ENCODE measurements at regions not wholly inside any gene's neighbourhood (a gene's known extent, or its start where the extent isn't known, plus 50 kb on each side); places are given as distances from the start of the nearest gene placed in this dataset.

DNA sequence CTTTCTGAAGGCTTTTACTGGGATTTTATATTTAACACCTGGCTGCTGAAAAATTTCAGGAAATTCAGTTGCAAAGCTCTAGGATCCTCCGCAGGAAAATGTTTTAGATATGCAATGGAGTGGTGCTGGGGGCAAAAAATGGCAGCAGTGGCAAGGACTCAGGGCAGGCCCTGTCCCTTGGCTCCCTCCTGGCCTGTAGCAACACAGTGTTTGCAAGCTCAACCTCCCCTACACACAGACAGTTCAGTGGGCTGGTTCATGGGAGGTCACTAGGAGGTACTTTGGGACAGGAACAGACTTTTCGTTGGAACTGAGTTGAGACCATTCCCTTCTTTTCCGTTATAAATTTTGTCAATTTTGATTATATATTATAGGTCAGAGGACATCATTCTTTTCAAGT lies 270.4 kb downstream of the ADAMTS20 start:
- ATAC-seq (ENCODE audit: low read depth) (no peak), DNase-seq (no peak)
- H3K4me3 Mint-ChIP-seq = no peak overlapping the region
- H3K36me3 Mint-ChIP-seq = no peaks in the 10 kb centered on the region
- H3K9me3 Mint-ChIP-seq = no peaks in the 10 kb centered on the region
- no peaks in the 10 kb centered on the region for H3K27me3 Mint-ChIP-seq
- no peaks in the 10 kb centered on the region for H3K4me1 Mint-ChIP-seq
- POLR2A ChIA-PET = no interaction called here
- no peak overlapping the region for H3K27ac Mint-ChIP-seq

DNA sequence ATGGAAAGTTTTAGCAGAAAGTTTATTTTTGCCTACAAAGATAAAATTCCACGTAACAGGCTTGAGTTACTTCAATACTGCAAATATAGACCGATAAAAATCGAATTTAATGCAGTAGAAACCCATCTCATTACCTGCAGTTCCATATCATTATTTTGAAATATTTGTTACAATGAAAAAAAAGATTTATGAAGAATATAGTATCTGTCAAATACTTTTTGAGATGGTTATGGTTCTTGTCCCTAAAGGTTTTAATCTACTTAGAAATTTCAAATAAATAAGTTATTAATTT lies 273.5 kb downstream of the ADAMTS20 start:
- H3K4me3 Mint-ChIP-seq = no peak overlapping the region
- H3K36me3 Mint-ChIP-seq = no peaks in the 10 kb centered on the region
- no peaks in the 10 kb centered on the region for H3K27me3 Mint-ChIP-seq
- no peaks in the 10 kb centered on the region for H3K4me1 Mint-ChIP-seq
- POLR2A ChIA-PET = no interaction called here
- no peaks in the 10 kb centered on the region for H3K9me3 Mint-ChIP-seq
- ATAC-seq (ENCODE audit: low read depth) (no peak), DNase-seq (no peak)
- H3K27ac Mint-ChIP-seq = no peak overlapping the region

GRCh38 chr12:43277651-43278540 lies 274.1 kb downstream of the ADAMTS20 start:
- Mint-ChIP-seq H3K4me3 (no peak overlapping the region), H3K36me3 (no peaks in the 10 kb centered on the region), H3K4me1 (no peaks in the 10 kb centered on the region), H3K9me3 (no peaks in the 10 kb centered on the region), H3K27me3 (no peaks in the 10 kb centered on the region), H3K27ac (no peak overlapping the region)
- ATAC-seq (ENCODE audit: low read depth) = no peak
- DNase-seq = no peak
- POLR2A ChIA-PET = no interaction called here

DNA sequence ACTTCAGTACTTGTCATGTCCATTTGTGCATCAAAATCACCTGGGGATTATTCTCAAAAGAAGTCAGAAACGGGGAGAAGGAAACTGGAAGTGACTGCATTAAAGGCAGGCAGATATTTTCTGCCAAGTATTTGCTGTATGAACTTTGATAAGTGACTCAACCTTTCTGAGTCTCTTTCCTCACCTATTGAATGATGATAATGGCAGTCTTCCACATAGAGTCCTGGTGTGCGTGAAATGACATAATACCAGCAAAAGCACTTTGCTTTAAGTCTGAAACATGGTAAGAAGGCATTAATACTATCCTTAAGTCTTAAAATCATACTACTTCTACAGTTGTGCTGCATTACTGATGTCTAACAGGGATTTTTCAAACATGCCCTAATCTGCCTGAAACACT lies 278.5 kb downstream of the ADAMTS20 start:
- ATAC-seq (ENCODE audit: low read depth) (no peak), DNase-seq (no peak)
- no peaks in the 10 kb centered on the region for H3K36me3 Mint-ChIP-seq
- H3K27ac Mint-ChIP-seq = no peak overlapping the region
- H3K27me3 Mint-ChIP-seq = no peaks in the 10 kb centered on the region
- no peaks in the 10 kb centered on the region for H3K9me3 Mint-ChIP-seq
- H3K4me1 Mint-ChIP-seq = no peaks in the 10 kb centered on the region
- no peak overlapping the region for H3K4me3 Mint-ChIP-seq
- POLR2A ChIA-PET = no interaction called here

DNA sequence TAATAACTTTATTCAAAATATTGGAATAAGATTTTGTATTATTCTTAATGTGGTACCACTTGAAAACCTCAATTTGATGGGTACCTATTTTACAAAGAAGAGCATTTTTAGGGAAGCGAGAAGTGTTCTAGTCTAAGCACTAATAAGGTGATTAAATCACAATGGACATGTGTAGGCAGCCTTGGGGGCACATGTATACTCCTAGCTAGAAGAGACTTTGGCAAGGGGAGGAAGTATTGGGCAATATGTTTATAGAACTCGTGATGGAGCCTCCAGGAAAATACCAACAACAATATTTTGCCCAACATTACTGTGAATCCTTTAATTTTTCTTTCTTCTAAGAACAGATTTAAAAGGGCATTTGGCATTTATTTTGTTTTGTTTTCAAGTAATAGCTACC lies 280.3 kb downstream of the ADAMTS20 start:
- H3K27me3 Mint-ChIP-seq = no peaks in the 10 kb centered on the region
- H3K4me1 Mint-ChIP-seq = no peaks in the 10 kb centered on the region
- ATAC-seq (ENCODE audit: low read depth) (no peak), DNase-seq (no peak)
- H3K36me3 Mint-ChIP-seq = no peaks in the 10 kb centered on the region
- H3K27ac Mint-ChIP-seq = no peak overlapping the region
- H3K9me3 Mint-ChIP-seq = no peaks in the 10 kb centered on the region
- POLR2A ChIA-PET = no interaction called here
- no peak overlapping the region for H3K4me3 Mint-ChIP-seq

DNA sequence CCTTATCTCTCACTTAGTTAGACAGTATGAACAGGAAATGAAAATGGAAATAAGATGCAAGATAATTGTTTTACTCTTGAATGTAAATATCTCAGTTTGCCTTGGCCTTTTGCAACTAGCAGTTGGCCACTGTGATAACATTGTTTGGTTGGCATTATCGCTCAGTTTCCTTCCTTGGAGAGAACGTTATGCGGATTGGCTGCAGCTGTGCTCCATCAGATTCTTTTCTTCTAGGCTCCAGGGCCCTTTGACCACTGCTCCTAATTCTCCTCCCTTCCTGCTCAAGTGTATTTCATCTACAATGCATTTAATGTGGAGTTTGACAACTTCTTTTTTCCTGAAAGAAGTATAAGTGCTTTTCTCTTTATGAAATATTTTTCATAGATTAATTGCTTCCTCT lies 284.2 kb downstream of the ADAMTS20 start:
- Mint-ChIP-seq H3K27ac (no peak overlapping the region), H3K36me3 (no peaks in the 10 kb centered on the region), H3K4me3 (no peak overlapping the region), H3K27me3 (no peaks in the 10 kb centered on the region), H3K4me1 (no peaks in the 10 kb centered on the region), H3K9me3 (no peaks in the 10 kb centered on the region)
- POLR2A ChIA-PET = no interaction called here
- DNase-seq (no peak), ATAC-seq (ENCODE audit: low read depth) (no peak)

- Mint-ChIP-seq H3K36me3 (no peaks in the 10 kb centered on the region), H3K4me1 (no peaks in the 10 kb centered on the region)
These were observed 290.3 kb downstream of the ADAMTS20 start for GRCh38 chr12:43261701-43262100.

GRCh38 chr12:43255522-43256111 lies 296.4 kb downstream of the ADAMTS20 start:
- no peak for DNase-seq
- Mint-ChIP-seq H3K4me1 (no peaks in the 10 kb centered on the region), H3K9me3 (no peaks in the 10 kb centered on the region), H3K27ac (no peak overlapping the region), H3K36me3 (no peaks in the 10 kb centered on the region), H3K27me3 (no peaks in the 10 kb centered on the region), H3K4me3 (no peak overlapping the region)
- no peak for ATAC-seq (ENCODE audit: low read depth)
- POLR2A ChIA-PET = no interaction called here

More at GRCh38 chr12:43261701-43262100, 290.3 kb downstream of the ADAMTS20 start:
- Mint-ChIP-seq H3K27me3 (no peaks in the 10 kb centered on the region), H3K9me3 (no peaks in the 10 kb centered on the region), H3K27ac (no peak overlapping the region), H3K4me3 (no peak overlapping the region)
- ATAC-seq (ENCODE audit: low read depth) (no peak), DNase-seq (no peak)
- POLR2A ChIA-PET = no interaction called here

DNA sequence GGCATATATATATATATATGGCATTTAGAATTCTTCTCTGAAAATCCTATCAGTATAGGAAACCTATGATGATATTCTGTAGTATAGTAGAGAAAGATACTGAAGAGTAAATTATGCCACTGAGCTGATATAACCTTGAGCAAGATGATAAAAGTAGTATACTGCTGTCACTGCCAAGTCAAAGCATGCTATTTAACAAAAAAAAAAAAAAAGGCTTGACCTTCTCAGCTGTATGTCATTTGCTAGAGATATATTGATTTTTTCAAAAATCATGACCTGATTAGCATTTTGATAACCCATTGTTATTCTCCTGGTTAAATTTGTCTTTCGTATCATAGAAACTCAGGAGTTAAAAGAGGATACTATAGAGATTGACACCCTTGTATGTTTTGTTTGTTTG lies 299.4 kb downstream of the ADAMTS20 start:
- POLR2A ChIA-PET = no interaction called here

GRCh38 chr12:43245947-43246346 lies 306.1 kb downstream of the ADAMTS20 start:
- no peaks in the 10 kb centered on the region for H3K27me3 Mint-ChIP-seq
- no peak for ATAC-seq (ENCODE audit: low read depth)
- H3K4me1 Mint-ChIP-seq = no peaks in the 10 kb centered on the region
- DNase-seq = no peak
- no peaks in the 10 kb centered on the region for H3K36me3 Mint-ChIP-seq
- POLR2A ChIA-PET = no interaction called here
- H3K9me3 Mint-ChIP-seq = no peaks in the 10 kb centered on the region
- no peak overlapping the region for H3K4me3 Mint-ChIP-seq
- H3K27ac Mint-ChIP-seq = no peak overlapping the region

More for the DNA sequence above, 299.4 kb downstream of the ADAMTS20 start:
- DNase-seq (no peak), ATAC-seq (ENCODE audit: low read depth) (no peak)
- no peaks in the 10 kb centered on the region for H3K9me3 Mint-ChIP-seq
- no peak overlapping the region for H3K27ac Mint-ChIP-seq
- H3K4me3 Mint-ChIP-seq = no peak overlapping the region
- H3K27me3 Mint-ChIP-seq = no peaks in the 10 kb centered on the region
- H3K36me3 Mint-ChIP-seq = no peaks in the 10 kb centered on the region
- H3K4me1 Mint-ChIP-seq = no peaks in the 10 kb centered on the region

GRCh38 chr12:43241986-43242385 lies 310.0 kb downstream of the ADAMTS20 start:
- H3K36me3 Mint-ChIP-seq = no peaks in the 10 kb centered on the region
- no peak overlapping the region for H3K27ac Mint-ChIP-seq
- POLR2A ChIA-PET = no interaction called here
- H3K4me1 Mint-ChIP-seq = no peaks in the 10 kb centered on the region
- no peaks in the 10 kb centered on the region for H3K27me3 Mint-ChIP-seq
- ATAC-seq (ENCODE audit: low read depth) (no peak), DNase-seq (no peak)
- H3K4me3 Mint-ChIP-seq = no peak overlapping the region
- H3K9me3 Mint-ChIP-seq = peaks cover 2% of the 10 kb centered on the region

DNA sequence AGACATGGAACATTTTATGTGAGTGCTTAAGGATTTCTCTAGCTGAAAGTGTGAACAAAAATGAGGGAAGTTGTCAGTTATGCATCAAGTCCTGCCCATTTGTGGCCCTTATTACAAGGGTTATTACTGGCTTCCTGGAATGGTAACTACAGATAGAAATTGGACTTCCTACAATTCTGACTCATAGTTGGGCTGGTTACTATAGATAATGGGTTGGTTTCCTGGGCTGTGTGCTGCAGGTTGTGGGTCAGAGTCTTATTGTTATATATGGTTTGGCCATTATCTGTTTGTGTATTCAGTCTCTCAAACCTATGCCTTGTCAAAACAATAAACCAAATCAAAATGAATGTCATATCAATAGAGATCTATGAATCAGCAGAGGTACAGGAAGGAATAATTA lies 313.7 kb downstream of the ADAMTS20 start:
- Mint-ChIP-seq H3K9me3 (peaks cover 4% of the 10 kb centered on the region), H3K36me3 (no peaks in the 10 kb centered on the region)
- POLR2A ChIA-PET = no interaction called here

DNA sequence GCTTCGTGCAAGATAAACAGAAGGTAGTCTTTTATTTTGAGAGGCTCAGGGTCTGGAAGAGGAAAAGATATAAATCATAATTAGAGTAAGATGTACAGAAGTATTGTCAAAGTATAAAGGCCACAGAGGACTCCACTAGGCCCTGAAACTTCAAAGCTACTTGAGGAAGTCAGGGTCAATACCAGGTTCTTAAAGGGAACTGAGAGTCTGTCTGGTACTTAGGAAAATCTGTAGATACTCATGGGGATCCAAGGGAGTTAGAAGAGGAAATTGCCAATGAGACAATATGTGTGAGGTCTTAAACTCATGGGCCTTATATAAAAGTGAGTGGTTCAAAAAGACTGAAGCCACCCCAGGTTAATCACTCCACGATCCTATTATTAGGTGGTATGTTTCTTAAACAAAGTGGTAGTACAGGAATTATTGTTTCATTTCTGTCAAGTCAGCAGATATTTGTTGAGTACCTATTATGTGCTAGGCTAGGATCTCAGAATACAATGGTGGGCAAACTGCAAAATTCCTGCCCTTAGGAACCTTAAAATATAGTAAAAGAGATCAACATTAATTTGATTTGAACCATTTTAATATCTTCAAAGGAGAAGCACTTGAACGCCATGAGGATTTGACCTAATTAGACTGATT lies 314.6 kb downstream of the ADAMTS20 start:
- Mint-ChIP-seq H3K4me3 (no peak overlapping the region), H3K27me3 (no peaks in the 10 kb centered on the region), H3K27ac (no peak overlapping the region), H3K9me3 (peaks cover 4% of the 10 kb centered on the region), H3K4me1 (no peaks in the 10 kb centered on the region), H3K36me3 (no peaks in the 10 kb centered on the region)
- DNase-seq (no peak), ATAC-seq (ENCODE audit: low read depth) (no peak)
- POLR2A ChIA-PET = no interaction called here

More for the DNA sequence above, 313.7 kb downstream of the ADAMTS20 start:
- Mint-ChIP-seq H3K27ac (no peak overlapping the region), H3K4me3 (no peak overlapping the region), H3K4me1 (no peaks in the 10 kb centered on the region), H3K27me3 (no peaks in the 10 kb centered on the region)
- DNase-seq (no peak), ATAC-seq (ENCODE audit: low read depth) (no peak)

GRCh38 chr12:43235721-43236120 lies 316.3 kb downstream of the ADAMTS20 start:
- H3K4me3 Mint-ChIP-seq = no peak overlapping the region
- no peak overlapping the region for H3K27ac Mint-ChIP-seq
- ATAC-seq (ENCODE audit: low read depth) (no peak), DNase-seq (no peak)
- peaks cover 4% of the 10 kb centered on the region for H3K9me3 Mint-ChIP-seq
- POLR2A ChIA-PET = no interaction called here
- H3K27me3 Mint-ChIP-seq = no peaks in the 10 kb centered on the region
- H3K4me1 Mint-ChIP-seq = no peaks in the 10 kb centered on the region
- H3K36me3 Mint-ChIP-seq = no peaks in the 10 kb centered on the region
